Bronchial epithelial cell (primary cell): ENCODE measurements at regions not wholly inside any gene's neighbourhood (a gene's known extent, or its start where the extent isn't known, plus 50 kb on each side); places are given as distances from the start of the nearest gene placed in this dataset.

ENCODE experiments used
- DNase-seq: peaks from one replicate; pipeline ENCODE4 v3.0.0-alpha.2; 2010; ENCODE audit warnings: low read depth
- FAIRE-seq: peaks from 2 replicates; lab custom pipeline; 2011; peaks lifted over from hg19 to GRCh38; lab: Jason Lieb, UNC
- H3K27me3 ChIP-seq: 2 replicates; pipeline ENCODE4 v1.5.1; 2011; ENCODE audit warnings: low read length; ENCODE audit not compliant: control insufficient read depth, insufficient read depth
- H3K36me3 ChIP-seq: 2 replicates; pipeline ENCODE4 v1.5.1; 2011; ENCODE audit warnings: low read length; ENCODE audit not compliant: control insufficient read depth, insufficient read depth
- H3K4me3 ChIP-seq: 2 replicates; pipeline ENCODE4 v1.5.1; 2011; ENCODE audit warnings: mild to moderate bottlenecking, low read depth, low read length, control low read depth
- CTCF ChIP-seq: IDR thresholded peaks from 2 replicates; pipeline ENCODE4 v1.5.1; 2011; ENCODE audit warnings: mild to moderate bottlenecking, moderate library complexity, low read length, control low read depth, inconsistent platforms; ENCODE audit not compliant: insufficient read depth, severe bottlenecking

GRCh38 chr2:123644053-123644452 is 381.0 kb upstream of the CNTNAP5 start:
- H3K4me3 ChIP-seq: no peak overlapping the region
- FAIRE-seq: no peak
- H3K36me3 ChIP-seq: no peaks in the 10 kb centered on the region
- no peak for TF ChIP-seq CTCF
- no peaks in the 10 kb centered on the region for H3K27me3 ChIP-seq
- no peak for DNase-seq

GRCh38 chr2:123648016-123648415 is 377.1 kb upstream of the CNTNAP5 start:
- no peaks in the 10 kb centered on the region for H3K27me3 ChIP-seq
- TF ChIP-seq CTCF: no peak
- H3K4me3 ChIP-seq: no peak overlapping the region
- H3K36me3 ChIP-seq: no peaks in the 10 kb centered on the region
- DNase-seq: no peak
- no peak for FAIRE-seq

GRCh38 chr2:123648956-123649355 is 376.1 kb upstream of the CNTNAP5 start:
- no peaks in the 10 kb centered on the region for H3K36me3 ChIP-seq
- no peak overlapping the region for H3K4me3 ChIP-seq
- TF ChIP-seq CTCF: no peak
- no peaks in the 10 kb centered on the region for H3K27me3 ChIP-seq
- no peak for DNase-seq
- no peak for FAIRE-seq

GRCh38 chr2:123651151-123651550 is 373.9 kb upstream of the CNTNAP5 start:
- no peaks in the 10 kb centered on the region for H3K27me3 ChIP-seq
- no peaks in the 10 kb centered on the region for H3K36me3 ChIP-seq
- FAIRE-seq (no peak), DNase-seq (no peak)
- no peak overlapping the region for H3K4me3 ChIP-seq
- no peak for TF ChIP-seq CTCF

- Histone ChIP-seq H3K36me3 (no peaks in the 10 kb centered on the region), H3K4me3 (no peak overlapping the region), H3K27me3 (no peaks in the 10 kb centered on the region)
- TF ChIP-seq CTCF: no peak
- no peak for FAIRE-seq
- DNase-seq: no peak
These were observed 372.8 kb upstream of the CNTNAP5 start for GRCh38 chr2:123652320-123652719.

GRCh38 chr2:123656590-123656989 is 368.5 kb upstream of the CNTNAP5 start:
- TF ChIP-seq CTCF: no peak
- H3K27me3 ChIP-seq: no peaks in the 10 kb centered on the region
- FAIRE-seq (no peak), DNase-seq (no peak)
- no peaks in the 10 kb centered on the region for H3K36me3 ChIP-seq
- no peak overlapping the region for H3K4me3 ChIP-seq
